NT2/D1 (cell line): ENCODE measurements at regions not wholly inside any gene's neighbourhood (a gene's known extent, or its start where the extent isn't known, plus 50 kb on each side); places are given as distances from the start of the nearest gene placed in this dataset.

Experiments
- YY1 ChIP-seq: IDR thresholded peaks from 2 replicates; pipeline ENCODE4 v1.6.1; 2011; ENCODE audit not compliant: insufficient read length, insufficient read depth
- ZNF274 ChIP-seq: IDR thresholded peaks from 2 replicates; pipeline ENCODE4 v1.6.1; 2011; ENCODE audit warnings: mild to moderate bottlenecking, low read depth, low read length

GRCh38 chr3:163707659-163708058 is 1370.6 kb downstream of the SI start:
- TF ChIP-seq YY1 (no peak), ZNF274 (no peak)
